ENCODE measurements at regions not wholly inside any gene's neighbourhood (a gene's known extent, or its start where the extent isn't known, plus 50 kb on each side); places are given as distances from the start of the nearest gene placed in this dataset.

DNA sequence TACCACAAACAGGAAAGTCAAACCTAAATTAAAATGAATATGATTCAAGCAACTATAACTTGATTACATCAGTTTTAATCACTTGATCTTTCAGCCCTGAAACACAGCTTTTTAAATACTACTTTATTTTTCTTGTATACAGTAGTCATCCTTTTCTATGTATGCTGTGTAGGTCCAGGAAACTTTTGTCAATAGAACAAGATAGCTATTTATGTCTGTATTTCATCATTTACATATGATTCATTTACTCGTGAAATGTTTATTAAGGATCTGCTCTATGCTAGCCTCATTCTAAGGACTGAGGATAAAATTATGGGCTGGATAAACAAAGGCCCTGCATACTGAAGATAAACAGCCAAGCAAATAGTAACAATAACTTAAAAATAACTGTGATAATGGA, 930.2 kb downstream of the TFAP2A start:
- DNase-seq (ENCODE audit: low read depth, low spot score) = no peak

DNA sequence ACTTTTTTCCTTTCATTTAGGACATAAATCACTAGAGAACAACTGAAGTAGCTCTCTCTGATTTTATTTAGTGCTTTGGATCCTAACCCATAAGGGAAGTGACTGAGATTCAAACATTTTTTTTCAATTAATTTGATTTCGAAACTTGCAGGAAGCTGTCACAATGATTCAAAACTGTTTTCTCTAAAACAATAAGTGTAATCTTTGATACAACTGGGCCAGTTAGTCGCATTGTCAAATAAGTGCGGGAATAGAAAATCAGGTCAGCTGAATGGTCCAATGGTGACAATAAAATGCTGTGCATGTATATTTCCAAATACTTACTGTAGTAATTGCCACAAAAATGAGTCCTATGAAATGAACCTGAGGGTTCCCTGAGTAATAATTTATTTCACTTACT, 930.8 kb downstream of the TFAP2A start:
- DNase-seq (ENCODE audit: low read depth, low spot score) = no peak

- peak; percentile 76 for DNase-seq (ENCODE audit: low read depth, low spot score)
Observed at GRCh38 chr6:9482030-9482738, 932.7 kb downstream of the TFAP2A start.

- DNase-seq (ENCODE audit: low read depth, low spot score) = no peak
Observed at GRCh38 chr6:9481292-9482029, 933.4 kb downstream of the TFAP2A start.

GRCh38 chr6:9468277-9468676, 946.6 kb downstream of the TFAP2A start:
- DNase-seq (ENCODE audit: low read depth, low spot score) = no peak

GRCh38 chr6:9467741-9468140, 947.1 kb downstream of the TFAP2A start:
- DNase-seq (ENCODE audit: low read depth, low spot score) = no peak

DNA sequence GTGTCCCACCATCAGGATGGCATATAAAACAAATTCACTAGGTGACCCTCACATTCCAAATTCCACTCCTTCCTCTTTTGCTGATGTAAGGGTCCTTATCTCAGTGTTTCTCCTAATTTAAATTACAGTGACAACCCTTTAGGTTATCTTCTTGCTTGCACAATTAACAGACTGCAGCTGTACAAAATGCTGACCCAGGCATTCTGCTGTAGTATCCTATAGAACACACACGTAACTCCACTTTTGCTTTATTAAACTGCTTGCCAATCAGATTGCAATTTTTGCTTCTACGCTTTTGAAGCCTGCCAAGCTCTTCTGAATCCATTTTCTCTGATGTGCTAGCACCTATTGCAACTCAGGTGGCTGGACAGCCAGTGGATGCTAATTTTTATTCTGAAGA, 950.3 kb downstream of the TFAP2A start:
- no peak for DNase-seq (ENCODE audit: low read depth, low spot score)

- no peak for DNase-seq (ENCODE audit: low read depth, low spot score)
Observed at GRCh38 chr6:9463311-9463710, 951.6 kb downstream of the TFAP2A start.

- DNase-seq (ENCODE audit: low read depth, low spot score) = no peak
Observed at GRCh38 chr6:9461188-9461587, 953.7 kb downstream of the TFAP2A start.

GRCh38 chr6:9458424-9458823, 956.5 kb downstream of the TFAP2A start:
- DNase-seq (ENCODE audit: low read depth, low spot score) = no peak

DNA sequence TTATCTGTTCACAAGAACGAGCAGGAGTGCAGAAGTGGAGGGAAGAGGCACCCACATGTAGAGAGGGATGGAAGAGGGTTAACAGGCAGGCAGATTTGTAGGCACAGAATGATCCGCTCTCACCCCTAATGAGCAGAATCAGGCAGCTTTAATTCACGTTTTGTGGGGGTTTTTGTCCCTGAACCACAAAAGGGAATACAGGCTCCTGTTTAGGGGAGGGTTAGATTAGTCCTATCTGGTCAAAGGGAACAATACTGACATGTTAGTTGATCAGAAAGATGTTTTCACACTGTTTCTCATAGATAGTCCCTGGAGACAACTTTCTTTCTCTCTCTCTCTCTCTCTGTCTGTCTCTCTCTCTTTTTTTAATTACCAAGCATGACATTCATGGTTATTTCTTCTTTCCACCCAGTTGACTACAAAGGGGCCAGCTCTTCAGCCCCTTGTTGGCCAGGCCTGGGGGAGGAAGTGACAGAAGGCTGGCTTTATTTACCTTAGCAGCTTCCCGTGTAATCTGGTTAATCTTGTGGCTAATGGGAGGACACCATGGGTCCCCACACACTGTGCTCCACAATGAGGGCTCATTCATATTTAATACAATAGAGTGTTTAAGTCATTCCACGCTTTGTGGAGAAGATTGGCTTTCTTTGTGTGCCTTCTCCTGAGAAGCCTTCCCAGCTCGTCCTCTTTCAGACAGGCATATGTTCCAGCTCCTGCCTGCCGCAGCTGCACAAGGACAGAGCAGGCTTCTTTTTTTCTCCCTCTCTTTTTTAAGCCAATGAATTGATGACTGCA, 958.8 kb downstream of the TFAP2A start:
- DNase-seq (ENCODE audit: low read depth, low spot score) = no peak

DNA sequence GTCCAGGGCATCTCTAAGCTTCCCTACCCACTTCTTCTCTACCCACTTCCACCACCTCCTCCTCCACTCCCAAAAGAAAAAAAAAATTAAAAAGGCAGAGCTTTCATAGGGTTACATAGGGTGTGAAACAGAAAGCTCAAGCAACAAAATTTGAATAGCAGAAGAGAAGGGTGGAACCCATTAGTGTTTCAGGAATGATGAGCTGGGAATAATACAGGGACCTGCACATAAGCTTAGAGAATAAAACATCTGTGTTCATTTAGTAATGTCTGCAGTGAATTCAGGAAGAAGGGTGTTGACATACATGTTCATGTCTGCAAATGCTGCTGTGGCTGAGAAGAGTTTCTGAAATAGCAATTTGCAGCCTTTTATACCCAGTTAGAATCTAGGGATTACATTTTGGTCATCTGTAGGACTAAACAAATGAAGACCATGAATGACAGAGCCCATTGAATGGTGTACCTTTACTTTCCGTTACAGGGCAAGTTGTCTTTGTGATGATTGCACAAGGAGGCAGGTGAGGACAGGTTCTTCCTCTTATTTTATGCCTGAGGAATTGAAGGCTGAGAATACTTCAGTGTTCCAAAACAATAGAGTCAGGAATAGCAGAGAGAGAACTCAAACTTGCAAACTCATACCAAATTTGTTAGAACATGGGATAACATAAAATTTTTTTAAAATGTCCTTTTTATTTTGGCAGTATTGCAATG, 975.1 kb downstream of the TFAP2A start:
- DNase-seq (ENCODE audit: low read depth, low spot score) = no peak

DNA sequence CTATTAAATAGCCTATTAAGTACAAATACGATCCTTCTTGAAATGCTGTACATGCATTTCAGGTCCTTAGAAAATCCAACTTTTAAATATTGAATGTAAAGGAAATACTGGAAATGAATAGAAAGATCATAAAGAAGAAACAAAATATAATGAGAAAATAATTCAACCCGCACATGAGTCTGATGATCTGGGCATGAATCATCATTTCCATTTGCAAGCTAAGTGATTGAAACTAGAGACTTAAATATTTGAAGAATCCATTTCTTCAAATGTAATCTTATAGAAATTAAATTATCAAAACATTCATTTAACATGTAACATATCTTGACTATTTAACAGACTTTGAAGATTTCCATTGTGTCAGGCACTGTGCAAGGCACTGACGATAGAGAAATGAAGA, 977.0 kb downstream of the TFAP2A start:
- DNase-seq (ENCODE audit: low read depth, low spot score) = no peak

DNA sequence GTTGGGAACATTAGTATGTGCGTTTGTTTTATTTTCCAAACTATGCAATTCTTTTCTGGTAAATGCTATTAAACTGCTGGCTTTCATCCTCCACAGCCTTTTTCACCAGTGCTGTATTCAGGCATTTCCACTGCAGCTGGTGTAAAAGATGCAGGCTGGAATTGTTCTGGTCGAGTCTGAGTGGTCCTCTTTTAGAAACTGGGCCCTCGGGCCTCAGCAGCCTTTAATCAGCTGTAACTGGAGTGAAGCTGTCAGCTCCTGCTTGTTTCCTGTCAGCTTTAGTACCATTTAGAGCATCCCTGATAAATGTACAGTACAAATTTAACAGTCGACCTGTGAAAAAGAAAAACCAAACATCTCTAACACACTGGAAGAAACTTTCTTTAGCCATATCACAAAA, 979.6 kb downstream of the TFAP2A start:
- no peak for DNase-seq (ENCODE audit: low read depth, low spot score)

DNA sequence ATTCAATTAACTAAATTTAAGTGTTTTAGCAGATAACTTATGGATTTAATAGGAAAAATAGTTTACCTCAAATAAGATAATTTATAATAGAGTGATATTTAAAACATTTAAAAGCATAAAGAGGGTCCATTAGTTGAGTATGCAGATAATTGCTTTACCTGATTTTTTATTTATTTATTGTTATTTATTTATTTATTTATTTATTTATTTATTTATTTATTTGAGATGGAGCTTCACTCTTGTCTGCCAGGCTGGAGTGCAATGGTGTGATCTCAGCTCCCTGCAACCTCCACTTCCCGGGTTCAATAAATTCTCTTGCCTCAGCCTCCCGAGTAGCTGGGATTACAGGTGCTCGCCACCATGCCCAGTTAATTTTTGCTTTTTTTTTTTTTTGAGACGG, 982.9 kb downstream of the TFAP2A start:
- DNase-seq (ENCODE audit: low read depth, low spot score) = no peak

DNA sequence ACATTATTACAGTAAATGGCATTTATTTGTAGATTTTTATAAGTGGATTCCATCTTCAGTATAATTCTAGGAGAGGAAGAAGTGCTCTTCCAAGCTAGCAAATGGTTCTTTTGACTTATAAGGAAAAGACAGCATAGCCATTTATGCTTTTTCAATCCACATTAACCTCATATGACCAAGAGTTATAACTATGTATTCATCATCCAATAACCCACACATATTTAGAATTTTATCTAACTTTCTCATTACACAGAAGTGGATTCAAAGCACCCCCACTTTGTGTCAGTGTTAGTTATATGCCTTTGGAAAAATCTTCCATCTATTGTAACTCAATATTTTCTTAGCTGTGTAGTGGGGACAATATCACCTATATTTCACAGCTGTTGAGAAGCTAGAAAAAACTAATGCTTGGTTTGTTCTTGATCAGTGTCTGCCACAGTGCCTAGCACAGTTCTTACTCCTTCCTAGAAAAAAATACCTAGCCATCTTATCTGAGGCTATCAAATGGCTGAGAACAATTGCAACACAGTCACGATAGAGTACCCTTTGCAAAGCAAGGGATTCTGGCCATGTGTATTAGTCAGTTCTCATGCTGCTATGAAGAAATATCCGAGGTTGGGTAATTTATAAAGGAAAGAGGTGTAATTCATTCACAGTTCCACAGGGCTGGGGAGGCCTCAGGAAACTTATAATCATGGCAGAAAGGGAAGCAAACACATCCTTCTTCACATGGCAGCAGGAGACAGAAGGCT, 986.3 kb downstream of the TFAP2A start:
- DNase-seq (ENCODE audit: low read depth, low spot score) = no peak

DNA sequence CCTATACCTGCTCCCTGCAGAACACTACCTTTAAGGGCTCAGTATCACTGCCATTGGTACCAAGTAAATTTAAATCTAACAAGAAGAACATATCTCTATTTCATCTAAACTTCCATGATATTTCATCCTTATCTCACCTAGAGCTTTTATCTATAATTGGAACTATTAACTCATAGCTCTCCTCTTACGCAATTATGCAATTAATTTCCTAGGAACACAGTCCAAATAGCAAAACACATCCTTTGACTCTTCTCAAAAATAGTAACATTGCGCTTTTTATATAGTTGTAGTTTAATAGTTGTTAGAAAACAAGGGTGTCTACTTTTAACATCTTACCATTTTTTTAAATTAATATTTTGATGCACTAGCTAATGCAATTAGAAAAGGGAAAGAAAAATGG, 986.8 kb upstream of the SLC35B3 start:
- DNase-seq (ENCODE audit: low read depth, low spot score) = no peak

- no peak for DNase-seq (ENCODE audit: low read depth, low spot score)
Observed at GRCh38 chr6:9420316-9421015, 985.1 kb upstream of the SLC35B3 start.

DNA sequence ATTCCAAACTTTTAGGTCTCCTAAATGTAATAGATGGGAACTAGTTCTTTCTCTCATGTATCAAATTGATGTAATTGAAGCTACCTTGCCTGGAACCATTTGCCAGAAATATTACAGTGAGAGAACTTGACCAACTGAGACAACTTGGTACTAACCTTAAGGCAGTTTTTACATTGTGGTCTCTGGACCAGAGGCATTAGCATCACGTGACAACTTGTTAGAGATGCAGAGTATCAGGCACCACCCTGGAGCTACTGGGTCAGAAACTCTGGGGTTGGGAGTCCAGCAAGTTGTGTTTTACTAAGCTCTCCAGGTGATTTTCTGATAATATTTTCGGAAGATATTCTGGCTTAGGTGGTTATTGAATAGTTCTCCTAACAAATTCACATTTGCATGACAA, 982.1 kb upstream of the SLC35B3 start:
- DNase-seq (ENCODE audit: low read depth, low spot score) = no peak

DNA sequence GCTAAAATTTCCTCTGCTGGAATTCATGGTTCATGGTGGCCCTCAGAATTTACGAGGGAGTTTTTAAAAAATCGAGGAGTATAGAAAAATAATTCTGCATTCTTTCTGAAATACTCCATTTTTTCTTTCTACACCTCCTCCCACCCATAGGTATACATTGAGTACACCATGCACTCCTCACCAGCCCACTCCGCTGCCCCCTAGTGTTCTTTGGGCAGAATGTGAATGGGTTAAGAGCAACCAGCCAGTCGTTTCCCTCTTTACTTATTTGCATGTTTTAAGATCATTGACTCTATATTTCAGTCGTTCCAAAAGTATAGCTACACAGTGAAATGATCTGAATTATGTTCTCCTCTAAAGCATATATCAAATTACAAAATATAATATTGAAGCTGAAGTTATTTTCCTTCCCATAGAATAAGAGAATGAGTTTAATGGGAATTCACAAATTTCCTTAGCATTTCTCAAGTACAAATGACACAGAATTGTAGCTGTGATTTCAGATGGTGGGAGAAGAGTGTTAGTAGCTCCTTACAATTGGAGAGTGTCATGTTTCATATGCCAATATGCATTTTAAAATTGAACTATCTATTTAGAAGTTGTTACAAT, 977.7 kb upstream of the SLC35B3 start:
- DNase-seq (ENCODE audit: low read depth, low spot score) = no peak
